Fibroblast of the aortic adventitia (primary cell): ENCODE measurements at regions not wholly inside any gene's neighbourhood (a gene's known extent, or its start where the extent isn't known, plus 50 kb on each side); places are given as distances from the start of the nearest gene placed in this dataset.

Source experiments
- DNase-seq: peaks from one replicate; pipeline ENCODE4 v3.0.0-alpha.2; 2010; ENCODE audit warnings: low read depth
- H3K4me3 ChIP-seq: 2 replicates; pipeline ENCODE4 v1.5.1; 2011; ENCODE audit warnings: low read depth, mild to moderate bottlenecking, control low read depth, low read length, moderate library complexity
- CTCF ChIP-seq: IDR thresholded peaks from 2 replicates; pipeline ENCODE4 v1.5.1; 2011; ENCODE audit warnings: mild to moderate bottlenecking, low read length, control low read depth, inconsistent platforms; ENCODE audit not compliant: insufficient read depth

DNA sequence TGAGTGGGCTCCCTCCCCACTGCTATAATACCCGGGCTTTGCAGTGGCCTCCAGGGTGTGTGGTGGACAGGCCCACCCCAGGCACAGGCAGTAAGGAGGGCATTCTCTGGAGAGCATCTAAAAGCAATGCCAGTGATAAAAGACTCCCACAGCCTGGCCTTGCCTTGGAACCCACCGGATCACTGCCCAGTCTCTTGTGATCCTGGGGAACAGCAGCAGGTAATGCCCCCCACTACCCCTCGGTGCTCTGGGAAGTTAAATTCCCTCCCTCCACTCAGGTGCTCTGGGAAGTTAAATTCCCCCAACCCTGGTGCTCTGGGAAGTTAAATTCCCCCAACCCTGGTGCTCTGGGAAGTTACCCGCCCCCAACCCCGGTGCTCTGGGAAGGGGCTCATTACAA, 565.2 kb downstream of the TCERG1L start:
- H3K4me3 ChIP-seq = no peak overlapping the region
- TF ChIP-seq CTCF = no peak

GRCh38 chr10:130747356-130747755, 564.2 kb downstream of the TCERG1L start:
- H3K4me3 ChIP-seq = no peak overlapping the region
- DNase-seq = no peak
- no peak for TF ChIP-seq CTCF

More for the DNA sequence above, 565.2 kb downstream of the TCERG1L start:
- no peak for DNase-seq

DNA sequence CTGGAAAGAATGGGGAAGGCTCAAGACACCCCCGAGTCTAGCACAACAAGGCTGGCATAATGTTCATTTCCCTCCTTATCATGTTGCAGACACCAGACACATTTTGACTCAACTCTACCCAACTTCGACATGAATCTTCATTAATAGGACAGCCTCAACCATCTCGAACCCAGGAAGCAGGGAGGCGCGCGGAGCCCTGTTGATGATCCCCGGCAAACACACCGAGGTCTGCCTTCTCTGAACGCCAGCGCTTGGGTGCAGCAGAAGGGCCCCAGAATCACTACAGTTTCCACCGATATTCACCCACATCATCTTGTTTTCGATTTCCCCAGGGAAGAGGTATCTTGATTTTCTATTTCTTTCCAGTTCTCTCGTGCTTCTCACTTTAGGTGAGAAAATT, 563.6 kb downstream of the TCERG1L start:
- H3K4me3 ChIP-seq = no peak overlapping the region
- TF ChIP-seq CTCF = no peak
- no peak for DNase-seq

- no peak for TF ChIP-seq CTCF
- H3K4me3 ChIP-seq = no peak overlapping the region
- no peak for DNase-seq
These were observed 563.0 kb downstream of the TCERG1L start for GRCh38 chr10:130748409-130749057.

- DNase-seq = no peak
These were observed 561.6 kb downstream of the TCERG1L start for GRCh38 chr10:130749911-130750310.

DNA sequence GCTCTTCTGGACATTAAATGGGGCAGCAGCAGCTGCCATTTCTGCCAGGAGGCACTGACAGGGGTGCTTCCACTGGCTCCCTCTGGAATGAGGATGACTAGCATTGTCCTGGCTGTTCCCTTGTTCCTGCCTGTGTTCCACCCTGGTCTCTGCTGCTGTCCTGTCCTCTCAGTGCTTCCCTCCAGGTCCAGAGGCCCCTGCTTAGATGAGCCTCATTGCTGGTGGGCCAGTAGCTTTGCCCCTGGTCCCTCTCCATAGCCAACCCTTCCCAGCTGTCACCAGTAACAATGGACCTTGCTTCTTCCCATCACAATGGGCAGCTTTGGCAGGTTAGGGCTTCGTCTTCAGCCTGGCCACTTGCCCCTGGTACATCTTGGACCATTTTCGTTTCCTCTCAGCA, 561.1 kb downstream of the TCERG1L start:
- DNase-seq = no peak
- no peak overlapping the region for H3K4me3 ChIP-seq
- TF ChIP-seq CTCF = no peak

More at GRCh38 chr10:130749911-130750310, 561.6 kb downstream of the TCERG1L start:
- H3K4me3 ChIP-seq = no peak overlapping the region
- no peak for TF ChIP-seq CTCF
